ENCODE measurements at regions not wholly inside any gene's neighbourhood (a gene's known extent, or its start where the extent isn't known, plus 50 kb on each side); places are given as distances from the start of the nearest gene placed in this dataset.

DNA sequence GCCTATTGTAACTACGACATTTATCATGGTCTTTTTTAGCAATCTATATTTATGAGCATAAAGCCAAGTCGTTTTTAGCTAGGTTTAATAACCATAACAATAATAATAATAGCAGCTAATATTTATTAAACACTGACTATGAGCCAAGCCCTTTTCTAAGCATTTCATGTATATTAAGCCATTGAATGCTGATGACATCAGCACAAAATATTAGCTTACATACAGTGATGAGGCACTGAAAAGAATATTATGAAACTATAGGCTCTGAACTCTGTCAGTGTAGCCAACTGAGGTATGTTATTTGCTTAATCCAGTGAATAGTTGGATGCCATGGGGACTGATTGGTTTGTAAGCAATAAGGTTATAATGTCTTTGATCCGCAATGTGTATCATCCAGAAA is 235.2 kb downstream of the NDFIP2 start:
- Histone ChIP-seq H2AFZ (ENCODE audit: control insufficient read depth, low read depth, low read length) (no peak overlapping the region), H3K4me1 (ENCODE audit: control insufficient read depth, insufficient read depth, low read length) (no peaks in the 10 kb centered on the region), H3K4me3 (no peak overlapping the region), H3K9ac (ENCODE audit: control insufficient read depth, insufficient read depth, low read length) (no peak overlapping the region), H3K4me2 (ENCODE audit: control insufficient read depth, insufficient read depth) (no peak overlapping the region), H3K27ac (ENCODE audit: control insufficient read depth, insufficient read depth) (no peak overlapping the region), H4K20me1 (ENCODE audit: control insufficient read depth, insufficient read depth) (no peaks in the 10 kb centered on the region), H3K9me3 (replicated peaks; ENCODE audit: control insufficient read depth, insufficient read depth, low read length) (no peaks in the 10 kb centered on the region), H3K79me2 (ENCODE audit: control insufficient read depth, insufficient read depth, low read length) (no peaks in the 10 kb centered on the region), H3K27me3 (replicated peaks in 1 of 2; ENCODE audit: control insufficient read depth in 2 of 2, insufficient read depth in 2 of 2, low read length in 1 of 2) (no peaks in the 10 kb centered on the region), H3K36me3 (ENCODE audit: control insufficient read depth in 2 of 2, insufficient read depth in 2 of 2, low read length in 1 of 2) (no peaks in the 10 kb centered on the region)
- CTCF ChIA-PET, result interaction anchor here (2.3 kb wide), 1 partner anchor 9 kb away, joined by 7 read pairs; no protein-coding TSS in a partner anchor
- intact Hi-C loops (cut with micrococcal nuclease; ENCODE audit: unreplicated experiment), result no loop called here
- SMC1A ChIA-PET (ENCODE audit: uncharacterized antibody, unreplicated experiment), result interaction anchor here (1.0 to 1.2 kb wide), 2 partner anchors 115 to 292 kb away, joined by 3 read pairs; no protein-coding TSS in a partner anchor
- FAIRE-seq, result no peak
- RAD21 ChIA-PET (ENCODE audit: unreplicated experiment), result no interaction called here
- BruUV-seq (replicated peaks), result no TSS peak
- in situ Hi-C loops (cut with MboI), result no loop called here
- no peak for DNase-seq (ENCODE audit: low read depth, low spot score)
- POLR2A ChIA-PET, result no interaction called here
- no peak for ATAC-seq
- WGBS (ENCODE audit: insufficient coverage, insufficient replicate concordance, low lambda C conversion rate, missing lambda C conversion rate), result 9% methylated on average over 3 of the region's 3 CpGs
- TF ChIP-seq SIN3A (IDR thresholded peaks at IDR 0.05; ENCODE audit: low read depth, low read length) (no peak), SP1 (IDR thresholded peaks at IDR 0.05; ENCODE audit: low read depth, low read length) (no peak), ELK1 (IDR thresholded peaks at IDR 0.05; ENCODE audit: low read depth, low read length) (no peak), ZNF217 (IDR thresholded peaks at IDR 0.05) (no peak), MTA2 (IDR thresholded peaks at IDR 0.05; ENCODE audit: low read depth) (no peak), HDAC2 (IDR thresholded peaks at IDR 0.05) (no peak), TCF7 (IDR thresholded peaks at IDR 0.05; ENCODE audit: borderline replicate concordance) (no peak), ZNF384 (IDR thresholded peaks at IDR 0.05; ENCODE audit: borderline replicate concordance, low read depth, low read length) (no peak), TBL1XR1 (IDR thresholded peaks at IDR 0.05; ENCODE audit: low read depth, low read length) (no peak), NFYB (IDR thresholded peaks at IDR 0.05; ENCODE audit: insufficient read depth, low read depth, low read length) (no peak)
- TF ChIP-seq, protein P1, sequence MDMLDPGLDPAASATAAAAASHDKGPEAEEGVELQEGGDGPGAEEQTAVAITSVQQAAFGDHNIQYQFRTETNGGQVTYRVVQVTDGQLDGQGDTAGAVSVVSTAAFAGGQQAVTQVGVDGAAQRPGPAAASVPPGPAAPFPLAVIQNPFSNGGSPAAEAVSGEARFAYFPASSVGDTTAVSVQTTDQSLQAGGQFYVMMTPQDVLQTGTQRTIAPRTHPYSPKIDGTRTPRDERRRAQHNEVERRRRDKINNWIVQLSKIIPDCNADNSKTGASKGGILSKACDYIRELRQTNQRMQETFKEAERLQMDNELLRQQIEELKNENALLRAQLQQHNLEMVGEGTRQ (IDR thresholded peaks at IDR 0.05; ENCODE audit: borderline replicate concordance, low read depth, low read length), result no peak

All from GM12878 (cell line).